GM12891 (cell line): ENCODE measurements at regions not wholly inside any gene's neighbourhood (a gene's known extent, or its start where the extent isn't known, plus 50 kb on each side); places are given as distances from the start of the nearest gene placed in this dataset.

Source experiments
- DNase-seq: peaks from one replicate; pipeline ENCODE4 v3.0.0; 2011; ENCODE audit warnings: low spot score; ENCODE audit not compliant: insufficient read length
- FAIRE-seq: peaks from 2 replicates; lab custom pipeline; 2011; peaks lifted over from hg19 to GRCh38; lab: Jason Lieb, UNC
- PAX5 ChIP-seq: IDR thresholded peaks from 2 replicates; pipeline ENCODE4 v1.6.1; 2011; ENCODE audit warnings: low read length, moderate library complexity, mild to moderate bottlenecking; ENCODE audit not compliant: insufficient read depth, severe bottlenecking
- POLR2A ChIP-seq: IDR thresholded peaks from 2 replicates; pipeline ENCODE4 v1.6.1; 2011; ENCODE audit warnings: low read depth, low read length, control low read depth
- POLR2AphosphoS5 ChIP-seq: IDR thresholded peaks from 2 replicates; pipeline ENCODE4 v1.6.1; 2011; ENCODE audit warnings: low read depth, low read length, control low read depth
- POU2F2 ChIP-seq: IDR thresholded peaks from 2 replicates; pipeline ENCODE4 v1.6.1; 2011; ENCODE audit warnings: low read depth, mild to moderate bottlenecking, control low read depth, low read length, moderate library complexity
- SPI1 ChIP-seq: IDR thresholded peaks from 2 replicates; pipeline ENCODE4 v1.6.1; 2011; ENCODE audit warnings: low read depth, low read length, control low read depth
- TAF1 ChIP-seq: IDR thresholded peaks from 2 replicates; pipeline ENCODE4 v1.6.1; 2011; ENCODE audit warnings: low read depth, low read length, control low read depth

DNA sequence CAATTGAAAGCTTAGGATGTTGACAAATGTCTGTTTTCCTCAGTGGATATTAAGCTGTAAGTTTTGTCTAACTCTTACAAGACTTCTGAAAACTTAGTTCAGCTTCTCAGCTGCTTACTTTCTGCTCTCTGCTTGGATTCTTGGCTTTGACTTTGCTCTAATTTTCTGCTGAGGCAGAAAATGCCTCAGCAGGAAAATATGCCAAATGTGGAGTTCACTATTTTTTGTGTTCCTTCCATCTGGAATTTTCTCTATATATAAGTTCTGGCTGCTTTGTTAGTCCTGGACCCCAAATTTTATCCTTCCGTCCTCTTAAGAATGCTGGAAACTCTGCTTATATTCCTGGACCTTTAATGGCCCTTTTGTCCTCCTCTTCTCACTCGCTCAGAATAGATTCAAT lies 352.6 kb upstream of the NWD2 start:
- no peak for DNase-seq
- no peak for TF ChIP-seq TAF1
- no peak for TF ChIP-seq POLR2AphosphoS5
- no peak for TF ChIP-seq SPI1
- no peak for TF ChIP-seq POU2F2
- TF ChIP-seq PAX5, result no peak
- FAIRE-seq, result no peak

DNA sequence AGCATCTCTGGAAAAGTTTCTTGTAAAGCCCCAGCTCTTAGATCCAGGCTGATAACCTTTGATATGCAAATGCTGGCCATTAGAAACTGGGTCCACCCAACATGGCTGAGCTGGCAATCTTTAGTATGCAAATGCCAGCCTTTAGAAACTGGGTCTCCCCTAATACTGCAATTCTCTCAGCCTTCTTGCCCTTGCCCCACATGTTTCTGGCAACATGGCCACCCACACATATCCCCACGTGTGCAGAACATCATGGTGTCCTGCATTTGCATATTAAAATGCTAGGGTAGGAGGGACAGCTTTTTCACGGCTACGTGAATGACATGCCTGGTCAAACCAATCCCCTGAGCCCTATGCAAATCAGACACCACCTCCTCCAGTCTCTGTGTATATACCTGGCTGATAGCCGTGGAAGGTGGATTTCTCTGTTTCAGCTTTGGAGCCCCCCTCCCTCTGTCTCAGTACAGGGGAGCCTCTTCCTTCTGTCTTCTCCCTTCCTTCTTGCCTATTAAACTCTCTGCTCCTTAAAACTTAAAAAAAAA lies 344.0 kb upstream of the NWD2 start:
- no peak for TF ChIP-seq POU2F2
- DNase-seq, result no peak
- FAIRE-seq, result no peak

DNA sequence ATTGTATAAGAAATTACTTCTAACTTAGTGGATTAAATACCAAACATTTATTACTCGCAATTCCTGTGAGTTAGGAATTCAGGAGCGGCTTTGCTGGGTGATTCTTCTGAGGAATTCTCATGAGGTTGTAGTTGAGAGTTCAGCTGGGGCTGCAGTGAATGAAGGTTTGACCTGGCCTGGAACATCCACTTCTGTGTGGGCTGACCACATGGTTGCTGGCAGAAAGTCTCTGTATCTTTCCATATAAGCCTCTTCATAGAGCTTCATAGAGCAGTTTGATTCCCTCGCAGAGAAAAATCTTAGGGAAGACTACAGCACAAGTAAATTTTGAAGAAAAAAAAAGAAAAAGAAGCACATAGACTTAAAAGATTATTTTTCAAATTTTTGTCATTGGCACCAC lies 339.7 kb upstream of the NWD2 start:
- DNase-seq, result no peak
- TF ChIP-seq POLR2A (no peak), SPI1 (no peak), TAF1 (no peak), POU2F2 (no peak), POLR2AphosphoS5 (no peak), PAX5 (no peak)
- FAIRE-seq, result no peak

DNA sequence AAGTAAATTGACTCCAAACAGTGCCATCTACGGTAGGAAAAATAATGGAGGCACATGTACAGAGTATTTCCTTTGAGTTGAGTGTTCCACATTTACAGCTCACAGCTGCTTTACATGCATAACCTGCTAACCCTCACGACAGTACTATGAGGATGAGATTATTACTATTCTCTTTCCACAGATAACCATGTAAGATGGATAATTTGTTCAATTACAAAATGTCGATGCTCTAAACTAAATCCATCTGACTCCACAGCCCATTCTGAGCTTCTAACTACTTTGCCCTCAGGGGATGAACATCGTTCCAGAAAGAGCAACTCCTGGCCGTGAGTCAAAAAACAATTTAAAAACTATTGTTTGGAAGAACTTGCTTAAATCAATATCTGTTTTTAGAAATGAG lies 330.4 kb upstream of the NWD2 start:
- DNase-seq, result no peak
- TF ChIP-seq POLR2A (no peak), POU2F2 (no peak), PAX5 (no peak), POLR2AphosphoS5 (no peak), TAF1 (no peak), SPI1 (no peak)
- FAIRE-seq, result no peak

DNA sequence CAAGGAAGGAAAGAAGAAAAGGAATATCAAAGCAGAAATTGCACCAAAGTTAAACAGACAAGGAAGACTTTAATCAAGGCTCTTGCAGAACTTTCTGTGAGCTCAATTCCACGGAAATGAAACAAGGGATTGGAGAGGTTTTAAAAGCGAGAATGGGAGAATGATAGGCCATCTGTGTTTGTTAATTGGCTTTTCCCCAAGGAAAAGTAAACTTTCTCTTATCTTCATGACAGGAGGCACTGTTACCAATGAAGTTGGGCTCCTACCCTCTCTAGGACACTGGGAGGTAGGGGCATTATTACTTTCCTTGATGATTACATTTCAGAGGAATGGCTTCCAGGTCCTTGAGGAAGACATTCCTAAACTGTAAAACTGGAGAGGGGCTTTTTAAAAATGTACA lies 328.8 kb upstream of the NWD2 start:
- TF ChIP-seq POLR2AphosphoS5, result no peak
- no peak for TF ChIP-seq TAF1
- TF ChIP-seq PAX5, result no peak
- no peak for TF ChIP-seq SPI1
- TF ChIP-seq POU2F2, result no peak
- TF ChIP-seq POLR2A, result no peak
- FAIRE-seq (no peak), DNase-seq (no peak)

DNA sequence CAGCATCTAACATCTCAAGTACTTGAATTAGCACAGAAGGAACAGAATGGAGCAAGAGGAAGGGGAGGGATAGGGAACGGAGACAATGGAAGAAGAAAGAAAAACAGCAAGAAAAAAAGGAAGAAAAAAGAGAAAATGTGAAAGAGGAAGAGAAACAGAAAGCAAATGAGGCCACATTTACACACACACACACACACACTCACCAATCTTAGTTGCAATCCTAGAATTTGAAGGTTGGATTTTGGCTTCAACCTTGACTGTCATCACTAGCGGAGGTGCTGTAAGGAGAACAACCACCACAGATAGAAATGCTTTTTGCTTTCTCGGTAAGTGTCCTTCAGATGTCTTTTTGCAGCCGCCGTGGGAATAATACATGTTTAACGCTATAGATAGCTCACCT lies 327.1 kb upstream of the NWD2 start:
- TF ChIP-seq TAF1, result no peak
- TF ChIP-seq SPI1, result peak; percentile 80
- TF ChIP-seq POLR2A, result no peak
- FAIRE-seq (no peak), DNase-seq (no peak)

DNA sequence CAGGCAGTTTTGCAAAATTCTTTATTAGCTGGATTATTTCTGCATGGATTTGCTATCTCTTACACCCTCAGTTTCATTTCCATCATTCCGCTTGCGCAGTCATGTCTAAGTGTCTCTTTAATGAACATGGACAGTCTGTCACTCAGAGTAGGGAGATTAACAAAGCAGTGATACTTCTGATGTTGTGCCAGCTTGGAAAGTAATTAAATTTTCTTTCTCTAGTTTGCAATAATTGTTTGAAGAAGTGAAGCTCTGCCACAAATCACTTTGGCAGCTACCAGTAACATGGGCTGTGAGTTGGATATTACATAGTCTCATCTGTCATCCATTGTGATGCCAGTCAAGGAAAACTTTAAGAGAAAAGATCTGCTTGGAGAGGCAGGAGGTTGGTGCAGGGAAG lies 324.8 kb upstream of the NWD2 start:
- FAIRE-seq (no peak), DNase-seq (no peak)
- no peak for TF ChIP-seq POU2F2
- TF ChIP-seq PAX5, result no peak
- no peak for TF ChIP-seq POLR2A
- no peak for TF ChIP-seq SPI1
- no peak for TF ChIP-seq POLR2AphosphoS5
- TF ChIP-seq TAF1, result no peak

DNA sequence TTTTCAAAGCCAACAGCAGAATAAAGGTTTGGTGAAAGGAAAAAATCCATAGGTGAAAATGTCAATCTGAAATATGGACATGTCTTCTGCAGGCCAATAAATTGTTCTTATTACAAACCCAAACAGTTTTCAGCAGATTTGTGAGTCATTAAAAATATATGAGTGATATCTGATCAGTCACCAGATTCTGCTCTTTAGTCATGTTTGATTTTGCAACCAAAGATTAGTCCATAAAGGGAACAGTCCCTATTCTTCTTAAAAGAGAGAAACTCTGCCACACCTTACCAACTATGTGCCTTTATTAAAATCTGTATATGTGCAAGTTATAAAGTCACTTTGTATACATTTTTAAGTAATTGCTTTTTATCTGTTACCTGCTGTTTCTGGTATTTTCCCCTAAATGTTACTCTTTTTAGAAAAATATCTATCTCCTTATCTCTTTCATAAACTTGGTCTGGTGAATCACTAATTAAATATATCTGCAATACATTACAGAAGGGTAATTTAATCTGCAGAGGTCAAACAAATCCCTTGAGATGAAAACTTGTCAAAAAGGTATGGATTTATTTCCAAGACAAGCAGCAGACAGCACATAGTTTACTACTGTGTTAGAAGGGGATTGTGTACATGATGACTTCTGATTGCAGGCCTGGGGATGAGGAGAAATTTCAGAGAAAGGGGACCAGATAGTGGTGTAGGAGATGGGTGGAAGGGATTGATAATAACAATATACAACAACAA lies 322.9 kb upstream of the NWD2 start:
- DNase-seq (no peak), FAIRE-seq (no peak)
- no peak for TF ChIP-seq POLR2A
- TF ChIP-seq TAF1, result no peak
- no peak for TF ChIP-seq POLR2AphosphoS5
- no peak for TF ChIP-seq POU2F2
- TF ChIP-seq SPI1, result no peak
- no peak for TF ChIP-seq PAX5

DNA sequence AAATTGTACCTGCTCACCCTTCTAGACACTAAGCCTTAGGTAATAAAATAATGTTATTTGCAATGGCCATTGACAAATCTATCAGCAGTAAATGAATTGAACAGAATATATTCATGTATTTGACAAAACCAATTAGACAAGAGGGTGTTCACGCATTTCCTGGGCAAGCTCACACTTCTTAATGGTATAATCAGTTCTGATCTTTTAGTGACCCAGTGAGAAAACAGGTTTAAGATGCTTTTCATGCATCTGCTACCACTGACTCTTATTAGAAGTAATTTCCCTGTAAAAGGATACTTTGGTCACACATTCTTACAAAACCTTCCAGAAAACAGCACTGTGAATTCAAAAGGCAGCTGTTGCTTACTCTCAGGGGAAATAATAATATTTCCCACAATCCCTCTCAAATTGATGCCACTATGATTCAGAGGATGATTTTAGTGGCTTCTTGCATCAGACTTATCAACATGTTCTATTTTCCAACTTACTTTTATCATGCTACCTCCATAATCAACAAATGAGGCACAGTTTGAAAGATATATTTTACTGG lies 313.9 kb upstream of the NWD2 start:
- TF ChIP-seq POU2F2 (no peak), POLR2A (no peak), POLR2AphosphoS5 (no peak), PAX5 (no peak), TAF1 (no peak), SPI1 (no peak)

DNA sequence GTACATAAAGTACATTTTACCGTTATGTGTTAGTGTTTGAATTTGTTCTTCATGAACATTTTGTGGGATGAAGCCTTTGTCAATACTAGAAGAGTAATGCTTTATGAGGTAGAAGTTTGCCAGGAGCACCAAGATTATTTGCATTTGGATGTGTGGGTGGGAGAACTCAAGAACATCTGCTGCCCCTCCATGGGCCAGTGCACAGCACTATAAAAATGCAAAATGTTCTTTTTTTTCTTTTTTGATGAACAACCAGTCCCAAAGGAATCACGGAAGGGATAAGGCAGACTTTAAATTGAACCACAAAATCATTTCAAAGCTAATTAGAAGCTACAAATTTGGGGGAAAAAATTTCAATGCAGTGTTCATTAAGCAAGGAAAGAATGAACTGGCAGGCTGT lies 300.3 kb upstream of the NWD2 start:
- FAIRE-seq (no peak), DNase-seq (no peak)
- TF ChIP-seq SPI1 (no peak), POU2F2 (no peak), POLR2A (no peak), PAX5 (no peak)

More for the DNA sequence above, 313.9 kb upstream of the NWD2 start:
- no peak for DNase-seq
- no peak for FAIRE-seq
